Upper lobe of left lung (tissue), 6 donors: ENCODE measurements at regions not wholly inside any gene's neighbourhood (a gene's known extent, or its start where the extent isn't known, plus 50 kb on each side); places are given as distances from the start of the nearest gene placed in this dataset.

Source experiments
- ATAC-seq, 2 donors: fragments of 200-7000 bp; cut with Tn5 transposase; one replicate each; pipeline ENCODE4 v1.9.1; 2022; ENCODE audit warnings: mild to moderate bottlenecking in 2 of 2, moderate library complexity in 2 of 2; ENCODE audit not compliant: low FRiP score in 2 of 2
- DNase-seq, 2 donors: peaks; one replicate each; pipeline ENCODE4 v3.0.0-alpha.2; 2019 to 2020
- H3K27ac ChIP-seq, 4 donors: fragments of 200-600 bp; sonication (generic); one replicate each; pipeline ENCODE4 v1.5.1; 2016 to 2019
- H3K27me3 ChIP-seq, 4 donors: fragments of 200-600 bp; sonication (generic); one replicate each; pipeline ENCODE4 v1.5.1; 2017 to 2019
- H3K36me3 ChIP-seq, 4 donors: fragments of 200-600 bp; sonication (generic); one replicate each; pipeline ENCODE4 v1.5.1; 2016 to 2019
- H3K4me1 ChIP-seq, 4 donors: fragments of 200-600 bp; sonication (generic); one replicate each; pipeline ENCODE4 v1.5.1; 2018 to 2019
- H3K4me3 ChIP-seq, 4 donors: fragments of 200-600 bp; sonication (generic); one replicate each; pipeline ENCODE4 v1.5.1; 2017 to 2019; ENCODE audit warnings: mild to moderate bottlenecking in 2 of 4, moderate library complexity in 1 of 4
- H3K9me3 ChIP-seq, 4 donors: fragments of 200-600 bp; sonication (generic); one replicate each; pipeline ENCODE4 v1.5.1; 2018 to 2019
- CTCF ChIP-seq, 6 experiments: fragments of 450-650 bp in 4 of 6; fragments of 200-600 bp in 2 of 6; sonication (generic) in 2 of 6; IDR thresholded peaks; one replicate each; pipeline ENCODE4 v1.5.1; 2016 to 2019; ENCODE audit warnings: antibody characterized with exemption in 6 of 6
- EP300 ChIP-seq, 4 donors: sonication (generic); formaldehyde crosslinking; IDR thresholded peaks; one replicate each; pipeline ENCODE4 v1.5.1; 2017; ENCODE audit warnings: antibody characterized with exemption in 4 of 4, control low read depth in 2 of 4
- POLR2A ChIP-seq, 4 donors: fragments of 450-650 bp; IDR thresholded peaks; one replicate each; pipeline ENCODE4 v1.5.1; 2016 to 2017; ENCODE audit warnings: antibody characterized with exemption in 4 of 4, mild to moderate bottlenecking in 2 of 4
- POLR2AphosphoS5 ChIP-seq, 2 donors: sonication (generic); formaldehyde crosslinking; IDR thresholded peaks; one replicate each; pipeline ENCODE4 v1.5.1; 2017; ENCODE audit warnings: antibody characterized with exemption in 2 of 2
- WGBS, 2 donors: methylation state at CpG; one replicate each; pipeline ENCODE4 v1.1.5; 2017 to 2018; 5-methylcytosine and 5-hydroxymethylcytosine counted together
- donor health status: DM: no; HTN: no; CAD: no; lungs with moderate emphysema.
- donor health status: DM: no; HTN: yes; CAD: no; lungs with severe emphysema.

DNA sequence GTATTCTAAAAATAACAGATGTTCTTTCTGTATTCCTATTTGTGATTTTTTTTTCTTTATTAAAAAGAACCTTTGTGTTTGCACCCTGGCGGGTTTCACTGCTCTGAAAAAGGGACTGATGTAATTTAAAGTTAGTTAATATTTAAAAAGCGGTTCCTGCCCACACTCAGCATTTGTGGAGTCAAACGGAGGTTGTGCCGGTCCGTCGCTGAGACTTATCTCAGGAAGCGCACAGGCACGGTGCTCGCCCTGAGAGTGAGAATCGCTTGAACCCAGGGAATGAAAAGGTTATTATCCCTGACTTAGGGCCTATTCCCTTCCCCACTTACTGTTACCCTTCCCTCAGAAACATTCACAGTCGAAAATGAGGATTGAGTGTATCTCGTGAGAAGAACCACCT is 366.7 kb downstream of the THBS2 start:
- no peak for ATAC-seq
- peaks cover 0 to 10% (median 3%) of the 10 kb centered on the region in 4 donors for H3K4me1 ChIP-seq
- no peaks in the 10 kb centered on the region for H3K36me3 ChIP-seq
- H3K27ac ChIP-seq, result no peak overlapping the region
- DNase-seq, result no peak
- H3K4me3 ChIP-seq, result no peak overlapping the region
- no peaks in the 10 kb centered on the region for H3K27me3 ChIP-seq
- TF ChIP-seq EP300 (IDR thresholded peaks at IDR 0.05) (no peak), POLR2A (IDR thresholded peaks at IDR 0.05) (no peak), POLR2AphosphoS5 (IDR thresholded peaks at IDR 0.05) (no peak), CTCF (IDR thresholded peaks at IDR 0.05) (no peak)
- no peaks in the 10 kb centered on the region for H3K9me3 ChIP-seq
- WGBS, 2 donors, result 61 to 75% methylated on average over 12 of the region's 12 CpGs

- 87 to 89% methylated on average over 46 to 51 of the region's 51 CpGs for WGBS, 2 donors
- TF ChIP-seq POLR2AphosphoS5 (IDR thresholded peaks at IDR 0.05), result no peak
- no peak for TF ChIP-seq CTCF (IDR thresholded peaks at IDR 0.05)
- TF ChIP-seq EP300 (IDR thresholded peaks at IDR 0.05), result no peak
- DNase-seq (no peak), ATAC-seq (no peak)
- Histone ChIP-seq H3K27ac (no peak overlapping the region), H3K4me3 (no peak overlapping the region), H3K4me1 (peaks cover 0 to 10% (median 3%) of the 10 kb centered on the region in 4 donors), H3K36me3 (no peaks in the 10 kb centered on the region), H3K27me3 (no peaks in the 10 kb centered on the region), H3K9me3 (no peaks in the 10 kb centered on the region)
Measured at GRCh38 chr6:168885751-168886742, 367.6 kb downstream of the THBS2 start.

DNA sequence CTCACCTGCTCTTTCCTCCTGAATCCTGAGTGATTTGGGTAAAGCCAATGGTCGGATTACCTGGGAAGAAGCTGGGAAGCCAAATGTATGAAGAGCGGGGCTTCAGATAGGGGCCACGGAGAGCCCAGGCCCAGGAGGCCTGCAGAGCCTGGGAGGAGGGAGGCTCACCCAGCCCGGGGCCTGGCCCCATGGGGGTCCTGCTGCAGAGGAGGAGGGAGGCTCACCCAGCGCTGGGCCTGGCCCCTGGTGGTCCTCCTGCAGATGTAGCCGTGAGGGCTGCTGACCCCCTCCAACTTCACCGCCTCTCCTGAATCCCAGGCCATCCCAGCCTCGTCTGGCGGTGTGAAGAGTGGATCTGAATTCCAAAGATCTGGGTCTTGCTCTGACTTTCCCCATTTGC is 368.4 kb downstream of the THBS2 start:
- no peak for TF ChIP-seq EP300 (IDR thresholded peaks at IDR 0.05)
- no peak for TF ChIP-seq POLR2A (IDR thresholded peaks at IDR 0.05)
- no peak for TF ChIP-seq CTCF (IDR thresholded peaks at IDR 0.05)
- no peak for TF ChIP-seq POLR2AphosphoS5 (IDR thresholded peaks at IDR 0.05)
- H3K9me3 ChIP-seq, result no peaks in the 10 kb centered on the region
- H3K27ac ChIP-seq, result no peak overlapping the region
- DNase-seq, result no peak
- H3K4me3 ChIP-seq, result no peak overlapping the region
- H3K36me3 ChIP-seq, result no peaks in the 10 kb centered on the region
- H3K4me1 ChIP-seq, result peaks cover 0 to 10% (median 3%) of the 10 kb centered on the region in 4 donors
- H3K27me3 ChIP-seq, result no peaks in the 10 kb centered on the region
- no peak for ATAC-seq
- WGBS, 2 donors, result 79 to 90% methylated on average over 9 of the region's 9 CpGs

DNA sequence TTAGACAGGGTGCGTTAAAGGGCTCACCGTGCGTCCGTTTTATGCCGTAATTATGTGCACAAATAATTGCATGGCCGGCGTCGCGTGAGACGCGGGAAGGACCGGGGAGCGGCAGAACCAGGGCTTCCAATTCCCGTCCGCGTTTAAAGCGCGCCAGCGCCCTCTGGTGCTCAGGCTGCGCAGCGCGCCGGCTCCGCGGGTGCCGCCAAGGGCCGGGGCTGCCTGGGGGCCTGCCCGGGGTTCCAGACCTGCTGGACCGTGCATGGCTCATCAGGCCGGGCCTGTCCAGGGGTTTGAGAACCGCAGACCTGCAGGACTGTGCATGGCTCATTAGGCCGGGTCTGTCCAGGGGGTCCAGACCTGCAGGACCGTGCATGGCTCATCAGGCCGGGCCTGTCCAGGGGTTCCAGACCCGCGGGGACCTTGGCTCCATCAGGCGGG is 369.0 kb downstream of the THBS2 start:
- ATAC-seq (peak; percentile 63 to 95), DNase-seq (peak; percentile 47 to 96)
- no peaks in the 10 kb centered on the region for H3K9me3 ChIP-seq
- H3K36me3 ChIP-seq, result no peaks in the 10 kb centered on the region
- no peak overlapping the region for H3K27ac ChIP-seq
- H3K27me3 ChIP-seq, result no peaks in the 10 kb centered on the region
- 13 to 18% methylated on average over 22 to 28 of the region's 37 CpGs for WGBS, 2 donors
- TF ChIP-seq POLR2AphosphoS5 (IDR thresholded peaks at IDR 0.05), result no peak
- peak; percentile 87 to 96 (median 90) for TF ChIP-seq CTCF (IDR thresholded peaks at IDR 0.05)
- TF ChIP-seq POLR2A (IDR thresholded peaks at IDR 0.05), result no peak
- no peak for TF ChIP-seq EP300 (IDR thresholded peaks at IDR 0.05)
- H3K4me1 ChIP-seq, result peaks cover 0 to 10% (median 3%) of the 10 kb centered on the region in 4 donors
- H3K4me3 ChIP-seq, result peak overlapping the region in 3 of 4 donors; percentile 6 to 40 (median 29)
